Endothelial cell of hepatic sinusoid (primary cell): ENCODE measurements at regions not wholly inside any gene's neighbourhood (a gene's known extent, or its start where the extent isn't known, plus 50 kb on each side); places are given as distances from the start of the nearest gene placed in this dataset.
"Not testable (repeated sequence)": the region's sequence is repeated elsewhere in the genome, so short reads cannot be mapped to it uniquely, and the experiment has no call there.

Experiments used
- in situ Hi-C: cut with HindIII; loops from 2 replicates; pipeline ENCODE4 v1.10.0; 2017; ENCODE audit warnings: low sequenced_read_pairs

DNA sequence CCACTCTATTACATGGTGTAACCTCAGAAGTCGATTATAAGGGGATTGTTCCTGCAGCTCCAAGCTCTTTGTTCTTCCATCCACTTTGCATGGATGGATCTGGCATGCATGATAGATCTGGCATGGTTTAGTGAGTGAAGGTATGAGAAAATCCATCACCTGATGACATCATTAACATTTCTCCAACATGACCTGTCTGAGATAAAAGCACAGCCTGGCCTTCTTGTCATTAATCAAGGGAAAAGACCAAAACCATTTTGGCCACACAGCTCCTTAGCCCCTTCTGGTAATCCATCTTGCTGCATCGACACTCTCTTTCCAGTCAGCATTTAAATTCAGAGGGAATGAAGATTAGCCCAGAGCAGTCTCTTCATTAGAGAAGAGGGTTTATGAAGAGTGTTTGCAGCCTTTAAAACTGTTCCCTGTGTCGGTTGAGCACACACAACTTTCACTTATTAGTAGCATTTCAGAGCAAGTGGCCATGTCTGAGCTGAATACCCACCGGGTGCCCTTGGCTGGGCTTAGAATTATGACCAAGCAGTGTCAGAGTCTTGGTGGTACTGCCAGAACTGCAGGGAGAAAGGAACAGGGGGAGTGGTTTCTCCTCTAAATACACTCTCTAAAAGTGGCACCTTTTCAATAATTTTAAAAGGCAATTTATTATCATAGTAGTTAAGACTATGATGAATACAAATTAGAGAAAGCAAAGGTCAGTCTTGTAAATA, 246.0 kb downstream of the HAPSTR1 start:
- in situ Hi-C loops: no loop called here

DNA sequence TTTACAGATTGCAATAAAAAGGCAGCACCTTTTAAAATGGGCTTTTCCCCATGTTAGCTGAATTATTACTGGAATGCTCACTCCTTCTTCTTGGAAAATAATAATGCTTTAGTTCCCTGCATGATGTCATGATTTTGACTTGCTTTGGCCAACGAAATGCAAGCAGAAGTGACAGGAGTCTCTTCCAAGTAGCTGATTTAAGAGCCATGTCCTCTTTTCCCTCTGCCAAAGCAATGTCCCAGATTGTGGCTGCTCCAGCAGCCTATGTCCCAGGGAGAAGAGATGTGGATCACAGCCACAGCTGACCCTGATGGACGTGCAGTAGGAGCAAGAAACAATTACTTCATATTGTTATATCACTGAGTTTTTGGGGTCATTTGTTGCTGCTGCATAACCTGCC, 246.6 kb downstream of the HAPSTR1 start:
- in situ Hi-C loops: no loop called here

DNA sequence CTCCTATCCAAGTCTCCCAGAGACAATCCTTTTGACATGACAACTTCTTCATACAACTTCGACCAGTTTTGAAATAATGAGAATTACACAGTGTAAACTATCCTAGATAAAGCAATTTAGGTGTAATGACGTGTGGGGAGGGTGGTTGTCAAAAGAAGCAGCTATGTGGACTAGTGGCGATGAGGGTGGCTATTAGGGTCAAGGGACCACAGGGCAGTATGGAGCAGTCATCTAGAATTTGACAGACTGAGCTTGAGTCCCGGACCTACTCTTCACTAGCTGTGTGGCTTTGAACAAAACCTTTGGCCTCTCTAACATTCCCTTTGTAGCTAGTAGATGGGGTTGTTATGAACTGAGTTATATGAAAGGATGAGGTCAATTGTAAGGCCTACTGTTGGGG, 247.1 kb downstream of the HAPSTR1 start:
- in situ Hi-C loops: no loop called here

DNA sequence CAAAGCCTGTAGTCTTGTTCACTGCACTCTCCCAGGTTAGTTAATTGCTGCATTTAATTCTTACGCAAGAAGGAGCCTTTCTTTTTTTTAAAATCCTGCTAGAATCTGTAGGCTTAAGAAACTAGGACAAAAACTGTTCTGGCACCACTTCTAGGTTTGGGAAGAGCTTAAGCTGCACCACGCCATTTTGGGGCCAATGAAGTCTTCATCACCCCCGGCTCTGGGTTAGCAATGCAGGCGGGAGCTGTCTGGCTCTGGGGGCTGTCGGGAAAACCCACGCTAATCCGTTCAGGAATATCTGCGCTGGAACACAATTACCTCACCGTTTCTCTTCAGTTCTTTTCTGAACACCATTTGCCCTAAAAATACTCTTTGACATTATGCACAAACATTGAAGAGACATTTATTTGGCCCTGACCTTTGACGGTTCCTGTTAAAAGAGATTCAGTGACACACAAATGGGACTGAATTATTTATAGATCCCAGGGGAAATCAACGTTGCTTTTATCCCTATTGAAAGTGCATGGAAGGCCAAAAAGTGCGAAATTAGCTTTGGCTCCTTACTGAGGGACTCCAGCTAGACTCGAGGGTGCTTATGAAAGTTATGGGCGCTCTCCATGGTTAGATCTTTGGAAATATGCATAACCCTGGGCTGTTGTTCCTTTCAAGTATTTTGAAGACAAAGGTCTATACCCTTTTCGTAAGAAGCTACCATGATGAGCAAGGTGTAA, 249.2 kb downstream of the HAPSTR1 start:
- in situ Hi-C loops: no loop called here

DNA sequence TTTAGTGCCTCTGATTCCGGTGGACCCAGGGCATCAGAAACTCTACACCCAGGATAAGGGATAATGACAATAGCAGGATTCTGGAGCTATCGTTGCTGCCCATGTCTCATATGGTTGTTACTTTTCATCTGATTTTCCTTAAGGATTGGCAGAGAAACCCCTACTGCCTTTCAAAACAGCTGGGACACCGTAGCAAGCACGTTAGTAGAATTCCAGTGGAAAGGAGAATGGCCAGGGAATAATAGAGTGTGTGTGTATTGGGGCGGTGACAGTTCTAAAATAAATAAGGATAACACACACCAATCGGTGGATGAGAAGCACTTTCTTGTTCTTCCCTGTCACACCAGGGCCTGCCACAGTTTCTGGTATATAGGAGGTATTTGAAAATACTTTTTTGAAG, 251.8 kb downstream of the HAPSTR1 start:
- in situ Hi-C loops: no loop called here

DNA sequence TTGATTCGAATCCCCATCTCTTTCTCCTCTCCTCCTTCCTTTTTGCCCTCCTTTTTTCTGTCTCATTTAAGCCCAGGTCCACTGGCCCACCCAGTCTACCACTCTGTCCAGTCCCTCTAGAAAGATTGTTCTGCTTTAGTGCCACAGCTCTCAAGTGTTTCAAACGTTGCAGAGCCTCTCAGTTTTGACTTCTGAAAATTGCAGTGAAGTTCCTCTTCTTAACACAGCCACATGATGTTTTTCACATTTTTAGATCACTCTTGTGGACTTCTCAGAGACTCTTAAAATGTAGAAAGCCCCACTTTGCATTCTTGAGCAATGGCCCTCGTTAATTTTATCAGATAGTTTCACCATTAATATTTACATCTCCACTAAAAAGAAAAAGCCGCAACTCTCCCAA, 253.1 kb downstream of the HAPSTR1 start:
- in situ Hi-C loops: no loop called here

DNA sequence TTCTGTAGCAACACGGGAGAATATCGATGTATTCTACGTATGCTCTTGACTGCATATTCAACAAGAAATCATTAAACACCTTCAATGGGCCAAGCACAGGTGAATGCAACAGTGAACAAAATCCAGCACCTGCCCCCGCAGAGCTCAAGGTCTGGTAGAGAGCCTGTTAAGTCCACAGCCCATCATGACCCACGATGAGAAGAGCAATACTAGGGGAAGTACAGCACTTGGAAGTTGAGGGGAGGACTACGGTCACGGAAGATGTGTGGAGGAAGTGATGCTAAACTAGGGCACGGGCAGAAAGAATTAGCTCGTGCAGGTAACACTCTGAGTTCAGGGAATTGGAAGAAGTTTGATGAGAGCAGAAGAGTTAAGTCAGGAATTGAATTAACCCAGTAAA, 253.6 kb downstream of the HAPSTR1 start:
- in situ Hi-C loops: no loop called here

DNA sequence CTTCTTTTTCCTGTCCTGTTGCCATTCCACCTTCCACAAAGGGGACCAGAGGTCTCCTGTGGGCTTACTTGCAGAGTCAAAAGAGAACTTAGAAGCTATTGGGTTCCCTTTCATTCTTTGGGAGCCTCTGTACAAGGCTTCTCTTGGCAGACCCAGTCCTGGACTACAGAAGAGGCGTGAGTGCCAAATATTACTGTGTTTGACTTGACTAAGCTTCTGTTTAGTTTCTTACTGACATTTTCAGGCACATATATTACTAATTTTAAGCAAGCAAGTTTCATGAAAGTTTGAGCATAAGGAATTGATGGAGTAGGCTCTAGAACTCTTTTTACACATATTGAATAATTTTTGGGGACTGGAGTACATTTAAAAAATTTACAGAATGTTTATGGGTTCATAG, 254.4 kb downstream of the HAPSTR1 start:
- in situ Hi-C loops: no loop called here

DNA sequence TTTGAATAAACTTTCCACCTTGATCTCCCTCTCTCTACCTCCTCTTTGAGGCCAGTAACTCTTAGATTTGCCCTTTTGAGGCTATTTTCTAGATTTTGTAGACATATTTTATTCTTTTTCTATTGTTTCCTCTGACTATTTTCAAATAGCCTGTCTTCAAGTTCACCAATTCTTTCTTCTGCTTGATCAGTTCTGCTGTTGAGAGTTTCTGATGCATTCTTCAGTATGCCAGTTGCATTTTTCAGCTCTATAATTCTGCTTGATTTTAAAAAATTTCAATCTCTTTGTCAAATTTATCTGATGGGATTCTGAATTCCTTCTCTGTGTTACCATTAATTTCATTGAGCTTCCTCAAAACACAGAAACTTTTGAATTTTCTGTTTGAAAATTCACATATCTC, 257.5 kb downstream of the HAPSTR1 start:
- in situ Hi-C loops: no loop called here

DNA sequence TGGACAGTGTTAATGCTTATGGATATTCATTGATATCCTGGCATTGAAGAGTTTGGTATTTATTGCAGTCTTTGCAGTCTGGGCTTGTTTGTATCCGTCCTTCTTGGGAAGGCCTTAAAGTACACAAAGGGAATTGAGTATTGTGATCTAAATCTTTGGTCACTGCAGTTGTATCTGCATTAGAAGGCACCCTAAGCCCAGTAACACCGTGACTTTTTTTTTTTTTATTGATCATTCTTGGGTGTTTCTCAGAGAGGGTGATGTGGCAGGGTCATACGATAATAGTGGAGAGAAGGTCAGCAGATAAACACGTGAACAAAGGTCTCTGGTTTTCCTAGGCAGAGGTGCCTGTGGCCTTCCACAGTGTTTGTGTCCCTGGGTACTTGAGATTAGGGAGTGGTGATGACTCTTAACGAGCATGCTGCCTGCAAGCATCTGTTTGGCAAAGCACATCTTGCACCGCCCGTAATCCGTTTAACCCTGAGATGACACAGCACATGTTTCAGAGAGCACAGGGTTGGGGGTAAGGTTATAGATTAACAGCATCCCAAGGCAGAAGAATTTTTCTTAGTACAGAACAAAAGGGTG, 258.0 kb downstream of the HAPSTR1 start:
- in situ Hi-C loops: not testable (repeated sequence)

DNA sequence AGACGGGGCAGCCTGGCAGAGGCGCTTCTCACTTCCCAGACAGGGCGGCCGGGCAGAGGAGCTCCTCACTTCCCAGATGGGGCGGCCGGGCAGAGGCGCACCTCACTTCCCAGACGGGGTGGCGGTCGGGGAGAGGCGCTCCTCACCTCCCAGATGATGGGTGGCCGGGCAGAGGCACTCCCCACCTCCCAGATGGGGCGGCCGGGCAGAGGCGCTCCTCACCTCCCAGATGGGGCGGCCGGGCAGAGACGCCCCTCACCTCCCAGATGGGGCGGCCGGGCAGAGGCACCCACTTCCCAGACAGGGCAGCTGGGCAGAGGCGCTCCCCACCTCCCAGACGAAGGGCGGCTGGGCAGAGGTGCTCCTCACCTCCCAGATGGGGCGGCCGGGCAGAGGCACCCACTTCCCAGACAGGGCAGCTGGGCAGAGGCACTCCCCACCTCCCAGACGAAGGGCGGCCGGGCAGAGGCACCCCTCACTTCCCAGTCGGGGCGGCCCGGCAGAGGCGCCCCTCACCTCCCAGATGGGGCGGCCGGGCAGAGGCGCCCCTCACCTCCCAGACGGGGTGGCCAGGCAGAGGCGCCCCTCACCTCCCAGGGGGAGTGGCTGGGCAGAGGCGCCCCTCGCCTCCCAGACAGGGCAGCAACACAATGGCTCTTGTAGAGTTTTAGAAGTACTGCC, 258.8 kb downstream of the HAPSTR1 start:
- in situ Hi-C loops: not testable (repeated sequence)

DNA sequence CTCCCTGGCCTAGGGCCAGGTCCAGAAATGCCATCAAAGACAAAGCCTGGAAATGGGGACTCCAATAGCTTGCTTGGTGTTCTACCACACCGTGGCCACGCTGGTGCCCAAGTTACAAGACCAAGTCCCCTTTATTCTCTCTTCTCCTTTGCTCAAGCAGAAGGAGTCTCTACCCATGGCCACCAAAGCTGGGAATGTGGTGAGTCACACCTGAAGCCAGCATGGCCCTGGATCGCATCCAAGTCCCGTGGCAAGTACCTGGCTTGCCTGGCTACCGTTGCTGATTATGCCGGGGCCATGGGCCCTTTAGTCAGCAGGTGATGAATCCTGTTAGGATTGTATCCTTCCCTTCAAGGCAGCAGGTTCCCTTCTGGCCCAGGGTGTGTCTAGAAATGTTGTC, 260.0 kb downstream of the HAPSTR1 start:
- in situ Hi-C loops: no loop called here

DNA sequence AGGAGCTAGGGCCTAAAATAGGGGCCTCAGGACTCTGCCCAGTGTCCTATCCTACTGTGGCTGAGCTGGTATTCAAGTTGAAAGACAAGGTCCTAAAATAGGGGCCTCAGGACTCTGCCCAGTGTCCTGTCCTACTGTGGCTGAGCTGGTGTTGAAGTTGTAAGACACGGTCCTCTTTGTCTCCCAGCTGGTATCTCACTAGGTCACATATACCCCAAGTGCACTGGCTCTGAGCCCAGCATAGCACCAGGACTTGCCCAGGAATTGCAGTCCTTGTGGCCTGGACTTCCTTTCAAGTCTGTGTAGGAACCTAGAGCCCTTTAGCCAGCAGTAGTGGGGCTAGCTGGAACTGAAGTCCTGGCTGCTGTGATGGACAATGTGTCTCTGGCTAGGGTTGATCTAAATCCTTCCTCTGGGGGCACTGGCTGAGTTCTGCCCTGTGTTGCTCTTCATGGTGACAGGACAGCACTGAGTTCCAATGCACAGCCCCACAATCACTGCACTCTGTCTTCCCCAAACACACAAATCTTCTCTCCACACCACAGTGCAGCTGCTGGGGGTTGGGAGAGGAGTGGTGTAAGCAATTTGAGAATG, 260.5 kb downstream of the HAPSTR1 start:
- in situ Hi-C loops: no loop called here

DNA sequence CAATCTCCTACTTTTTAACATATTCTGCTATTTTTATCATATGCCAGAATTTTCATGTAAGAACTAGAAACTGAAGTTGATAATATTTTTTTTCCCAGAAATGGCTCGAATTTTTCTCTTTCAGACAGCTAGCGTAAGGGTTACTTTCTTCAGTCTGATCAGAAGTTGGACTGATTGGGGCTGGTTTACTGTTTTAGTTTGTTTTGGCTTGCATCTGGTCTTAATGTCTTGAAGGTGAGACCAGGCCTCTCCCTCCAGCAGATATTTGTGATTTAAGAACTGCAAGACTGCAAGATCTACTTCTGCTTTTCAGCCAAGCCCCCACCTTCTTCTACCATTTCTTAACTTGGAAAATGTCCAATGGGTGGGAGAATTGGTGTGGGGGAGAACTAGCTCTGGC, 266.4 kb downstream of the HAPSTR1 start:
- in situ Hi-C loops: no loop called here

DNA sequence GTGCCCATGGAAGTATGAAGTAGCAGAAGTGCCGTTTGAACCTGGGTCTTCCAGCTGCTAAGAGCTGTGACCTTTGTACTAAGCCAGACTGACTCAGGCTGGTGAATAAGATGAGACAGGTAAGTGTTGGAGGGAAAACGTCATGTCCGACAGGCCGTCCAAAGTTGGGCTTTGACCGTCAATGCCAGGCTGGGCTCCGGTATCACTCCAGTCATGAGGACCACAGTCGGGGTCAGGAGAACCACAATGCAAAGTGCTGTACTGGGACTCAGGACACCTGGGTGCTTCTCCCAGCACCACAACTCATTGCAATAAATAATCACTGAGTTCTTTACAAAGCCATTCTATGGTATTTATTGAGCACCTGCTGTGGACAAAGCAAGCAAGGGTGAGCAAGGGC, 268.6 kb downstream of the HAPSTR1 start:
- in situ Hi-C loops: no loop called here

DNA sequence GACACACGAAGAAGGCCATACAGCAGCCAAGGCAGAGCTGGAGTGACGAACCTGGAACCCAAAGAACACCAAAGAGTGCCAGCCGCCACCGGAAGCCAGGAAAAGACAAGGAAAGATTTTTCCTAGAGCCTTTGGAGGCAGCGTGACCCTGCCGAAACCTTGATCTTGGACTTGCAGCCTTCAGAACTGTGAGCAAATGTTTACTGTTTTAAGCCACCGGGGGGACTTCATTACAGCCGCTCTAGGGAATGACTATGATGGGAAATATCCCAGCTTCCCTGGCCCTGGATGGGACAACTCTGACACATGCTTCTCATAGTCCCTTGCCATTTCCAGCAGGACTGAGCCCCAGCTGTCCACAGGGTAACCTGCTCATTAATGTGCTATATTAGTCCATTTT, 270.6 kb downstream of the HAPSTR1 start:
- in situ Hi-C loops: no loop called here

DNA sequence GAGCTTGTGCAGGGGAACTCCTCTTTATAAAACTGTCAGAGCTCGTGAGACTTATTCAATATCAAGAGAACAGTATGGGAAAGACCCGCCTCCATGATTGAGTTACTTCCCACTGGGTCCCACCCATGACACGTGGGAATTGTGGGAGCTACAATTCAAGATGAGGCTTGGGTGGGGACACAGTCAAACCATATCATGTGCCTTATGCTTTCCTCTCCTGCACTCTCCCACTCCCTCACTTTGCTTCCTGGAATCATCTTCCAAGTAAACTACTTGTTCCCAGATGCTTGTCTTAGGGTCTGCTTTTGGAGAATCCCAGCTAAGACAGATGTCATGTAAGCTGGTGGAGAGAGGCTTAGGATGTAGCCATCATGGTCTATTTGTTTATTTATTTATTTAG, 271.2 kb downstream of the HAPSTR1 start:
- in situ Hi-C loops: no loop called here

DNA sequence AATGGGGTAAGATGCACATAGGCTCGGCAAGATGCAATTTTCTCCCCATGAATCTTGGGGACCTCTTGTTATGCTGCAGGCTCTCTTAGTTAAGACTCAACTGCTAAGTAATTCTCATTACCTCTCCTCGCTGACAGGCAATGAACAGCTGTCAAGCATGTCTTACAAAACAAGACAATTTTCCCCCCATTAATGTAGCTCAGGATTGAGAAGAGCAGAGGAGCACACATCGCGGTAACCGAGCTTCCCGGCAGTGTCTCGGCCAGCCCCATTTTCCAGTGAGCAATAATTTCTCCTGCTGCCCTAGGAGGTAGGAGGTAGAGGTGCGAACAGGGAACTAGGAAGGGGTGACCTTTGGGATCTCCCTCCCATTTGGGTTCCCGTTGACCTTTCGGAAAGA, 272.1 kb downstream of the HAPSTR1 start:
- in situ Hi-C loops: no loop called here

DNA sequence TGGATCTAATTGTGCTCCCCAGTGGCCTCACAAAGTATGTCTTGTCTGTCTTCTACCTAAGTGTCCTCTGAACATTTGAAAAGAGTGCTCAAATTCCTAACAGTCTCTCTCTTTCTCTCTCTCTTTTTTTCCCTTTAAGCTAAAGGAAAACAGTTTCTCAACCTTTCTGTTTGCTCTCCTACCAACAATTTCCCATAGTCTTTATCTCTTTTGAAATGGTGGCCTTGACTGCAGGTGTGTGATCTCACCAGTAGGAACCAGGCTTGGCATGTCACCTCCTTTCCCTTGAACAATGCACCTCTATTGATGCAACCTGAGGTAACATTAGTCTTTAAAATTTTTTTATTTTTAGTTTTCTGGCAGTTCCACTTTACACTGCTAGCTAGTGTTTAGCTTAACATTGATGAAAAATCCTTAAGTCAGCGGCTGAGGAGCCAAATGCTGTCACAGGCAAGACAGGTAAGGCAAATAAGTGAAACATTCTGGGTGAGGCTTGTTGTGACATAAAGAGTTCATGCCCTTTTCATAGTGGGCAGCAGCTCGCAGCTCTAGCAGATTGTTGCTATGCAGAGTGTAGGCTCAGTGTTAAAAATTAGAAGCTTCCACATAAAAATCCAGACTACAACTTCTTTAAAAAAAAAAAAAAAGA, 273.4 kb downstream of the HAPSTR1 start:
- in situ Hi-C loops: no loop called here

DNA sequence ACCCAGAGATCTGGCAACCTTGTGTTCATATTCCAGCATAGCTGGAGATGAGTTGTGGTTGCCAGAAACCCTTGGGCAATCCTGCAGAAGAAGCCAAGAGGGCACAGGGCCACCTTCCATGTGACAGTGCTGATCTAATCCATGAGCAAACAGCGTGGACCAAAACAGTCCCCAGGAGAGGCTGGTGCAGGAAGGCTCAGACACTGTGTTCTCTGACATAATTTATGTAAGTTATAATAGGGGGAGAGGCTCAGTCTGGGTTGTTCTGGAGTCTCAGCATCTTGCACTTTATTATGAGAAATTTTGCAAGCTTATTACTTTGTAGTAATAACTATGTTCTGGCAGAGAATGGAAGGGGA, 273.9 kb downstream of the HAPSTR1 start:
- in situ Hi-C loops: no loop called here
